ENCODE measurements at regions not wholly inside any gene's neighbourhood (a gene's known extent, or its start where the extent isn't known, plus 50 kb on each side); places are given as distances from the start of the nearest gene placed in this dataset.

- TF ChIP-seq CTCF (IDR thresholded peaks at IDR 0.05; ENCODE audit: low read depth, low read length) = no peak
- Histone ChIP-seq H3K27me3 (no peaks in the 10 kb centered on the region), H3K36me3 (no peaks in the 10 kb centered on the region), H3K4me1 (no peaks in the 10 kb centered on the region), H3K4me3 (ENCODE audit: low read depth, low read length) (no peak overlapping the region), H3K9me3 (peaks cover 3% of the 10 kb centered on the region)
- DNase-seq = no peak
Measured at GRCh38 chr7:4319280-4319679, 362.8 kb upstream of the FOXK1 start.

DNA sequence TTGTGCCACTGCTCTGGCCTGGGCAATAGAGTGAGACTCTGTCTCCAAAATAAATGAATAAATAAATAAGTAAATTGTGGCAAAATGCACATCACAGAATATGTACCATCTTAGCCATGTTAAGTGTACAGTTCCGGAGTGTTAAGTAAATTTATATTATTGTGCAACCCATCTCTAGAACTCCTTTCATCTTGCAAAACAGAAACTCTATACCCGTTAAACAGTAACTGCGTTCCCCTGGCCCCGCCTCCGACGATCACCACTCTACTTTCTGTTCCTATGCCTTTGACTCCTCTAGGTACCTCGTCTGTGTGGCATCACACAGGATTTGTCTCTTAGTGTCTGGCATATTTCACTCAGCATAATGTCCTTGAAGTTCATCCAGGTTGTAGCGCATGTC lies 356.4 kb upstream of the FOXK1 start:
- no peaks in the 10 kb centered on the region for H3K27me3 ChIP-seq
- H3K4me3 ChIP-seq (ENCODE audit: low read depth, low read length) = no peak overlapping the region
- H3K9me3 ChIP-seq = no peaks in the 10 kb centered on the region; the same call in 1 of the 2 replicates
- DNase-seq = no peak
- H3K4me1 ChIP-seq = no peaks in the 10 kb centered on the region
- no peaks in the 10 kb centered on the region for H3K36me3 ChIP-seq
- TF ChIP-seq CTCF (IDR thresholded peaks at IDR 0.05; ENCODE audit: low read depth, low read length) = no peak

DNA sequence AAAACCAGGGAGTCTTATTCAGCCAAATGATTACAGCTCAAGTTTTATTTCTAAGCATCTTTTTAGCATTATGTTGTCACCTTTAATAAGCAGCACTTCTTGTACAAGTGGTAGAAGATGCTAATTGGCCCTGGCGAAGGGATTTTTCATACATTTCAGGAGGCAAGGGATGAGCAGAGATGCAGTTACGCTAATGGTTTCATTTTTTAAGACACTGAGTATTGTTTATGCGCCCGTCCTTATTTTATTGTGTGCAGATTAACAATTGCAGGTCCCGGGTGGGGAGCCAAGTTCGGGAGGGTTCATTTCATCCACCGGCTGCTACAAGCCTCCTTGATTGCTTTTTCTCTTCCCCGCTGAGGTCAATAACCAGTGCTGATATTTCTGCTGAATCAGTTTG lies 350.4 kb upstream of the FOXK1 start:
- no peak for DNase-seq
- no peak overlapping the region for H3K4me3 ChIP-seq (ENCODE audit: low read depth, low read length)
- H3K27me3 ChIP-seq = no peaks in the 10 kb centered on the region
- H3K4me1 ChIP-seq = no peaks in the 10 kb centered on the region
- TF ChIP-seq CTCF (IDR thresholded peaks at IDR 0.05; ENCODE audit: low read depth, low read length) = no peak
- no peaks in the 10 kb centered on the region for H3K36me3 ChIP-seq
- no peaks in the 10 kb centered on the region; the same call in 1 of the 2 replicates for H3K9me3 ChIP-seq

GRCh38 chr7:4338556-4338955 lies 343.5 kb upstream of the FOXK1 start:
- Histone ChIP-seq H3K4me1 (no peaks in the 10 kb centered on the region), H3K36me3 (no peaks in the 10 kb centered on the region), H3K4me3 (ENCODE audit: low read depth, low read length) (no peak overlapping the region), H3K27me3 (no peaks in the 10 kb centered on the region), H3K9me3 (no peaks in the 10 kb centered on the region; the same call in none of the 2 replicates)
- no peak for DNase-seq
- no peak for TF ChIP-seq CTCF (IDR thresholded peaks at IDR 0.05; ENCODE audit: low read depth, low read length)

DNA sequence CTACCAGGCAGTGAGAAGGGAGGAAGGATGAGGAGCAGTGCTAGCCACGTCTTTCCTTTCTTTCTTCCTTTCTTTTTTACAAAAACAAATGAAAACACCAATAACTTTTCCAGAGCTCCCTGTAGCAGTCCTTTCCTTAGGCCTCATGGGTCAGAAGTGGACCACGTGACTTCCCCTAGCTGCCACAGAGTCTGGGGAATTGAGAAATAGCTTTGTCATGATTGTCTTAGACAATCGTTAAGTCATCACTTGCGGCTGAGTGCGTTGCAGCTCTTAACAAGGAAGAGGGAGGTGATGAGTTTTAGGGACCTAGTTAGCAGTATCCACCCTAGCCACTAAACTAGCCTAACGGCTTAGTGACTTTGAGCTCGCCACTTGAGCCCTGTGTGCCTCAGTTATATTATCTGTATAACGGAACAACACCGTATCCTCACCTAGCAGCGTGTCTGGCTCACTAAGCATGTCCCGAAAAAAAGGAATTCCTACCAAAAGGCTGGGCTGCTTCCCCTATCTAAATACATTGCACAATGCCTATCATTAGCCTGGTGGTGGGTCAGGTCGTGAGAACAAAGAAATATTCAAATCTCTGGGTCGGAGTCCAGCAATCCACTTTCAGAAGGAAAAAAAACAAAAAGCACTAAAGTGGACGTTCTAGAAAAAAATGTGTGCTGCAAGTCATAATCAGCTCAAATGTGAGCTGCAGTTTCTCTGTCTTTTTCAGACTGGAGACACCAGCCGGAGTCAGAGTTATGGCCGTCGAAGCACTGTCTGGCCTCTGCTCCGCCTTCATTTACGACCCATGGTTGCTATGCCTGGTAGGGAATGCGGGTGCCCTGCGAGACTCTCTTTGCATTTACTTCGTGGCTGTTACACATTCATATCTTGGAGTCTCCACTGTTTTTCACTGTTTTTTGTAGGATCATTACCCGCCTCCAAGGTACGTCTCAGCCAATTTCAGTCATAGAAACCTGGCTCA lies 338.5 kb upstream of the FOXK1 start:
- H3K36me3 ChIP-seq = no peaks in the 10 kb centered on the region
- no peaks in the 10 kb centered on the region for H3K4me1 ChIP-seq
- no peaks in the 10 kb centered on the region; the same call in none of the 2 replicates for H3K9me3 ChIP-seq
- TF ChIP-seq CTCF (IDR thresholded peaks at IDR 0.05; ENCODE audit: low read depth, low read length) = no peak
- no peaks in the 10 kb centered on the region for H3K27me3 ChIP-seq
- no peak overlapping the region for H3K4me3 ChIP-seq (ENCODE audit: low read depth, low read length)
- DNase-seq = no peak

DNA sequence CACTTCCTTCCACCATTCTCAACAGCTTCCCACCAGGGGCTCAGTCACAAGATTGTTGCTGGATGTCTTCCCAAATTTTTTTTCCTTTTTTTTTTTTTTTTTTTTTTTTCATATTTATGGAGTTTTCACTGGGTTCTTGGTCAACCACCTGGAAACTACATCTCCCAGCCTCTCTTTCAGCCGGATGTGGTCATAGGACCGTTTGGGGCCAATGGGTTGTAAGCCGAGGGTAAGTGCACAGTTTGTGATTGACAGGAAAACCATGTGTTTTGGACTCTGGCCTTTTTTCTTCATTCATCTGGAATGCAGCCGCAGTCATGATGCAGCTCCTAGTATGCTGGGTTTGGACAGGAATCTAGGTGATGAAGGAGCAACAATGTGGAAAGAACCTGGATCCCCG lies 337.1 kb upstream of the FOXK1 start:
- DNase-seq = no peak
- H3K27me3 ChIP-seq = no peaks in the 10 kb centered on the region
- H3K36me3 ChIP-seq = no peaks in the 10 kb centered on the region
- no peak for TF ChIP-seq CTCF (IDR thresholded peaks at IDR 0.05; ENCODE audit: low read depth, low read length)
- H3K4me3 ChIP-seq (ENCODE audit: low read depth, low read length) = no peak overlapping the region
- no peaks in the 10 kb centered on the region for H3K4me1 ChIP-seq
- H3K9me3 ChIP-seq = no peaks in the 10 kb centered on the region; the same call in none of the 2 replicates

All from BE2C (cell line).